ENCODE measurements at regions not wholly inside any gene's neighbourhood (a gene's known extent, or its start where the extent isn't known, plus 50 kb on each side); places are given as distances from the start of the nearest gene placed in this dataset.

- H3K4me3 ChIP-seq = no peak overlapping the region
- DNase-seq (ENCODE audit: low spot score in 2 of 2) = no peak
- no peaks in the 10 kb centered on the region for H3K27me3 ChIP-seq
- H3K9me3 ChIP-seq = no peaks in the 10 kb centered on the region
- no peak overlapping the region for H3K27ac ChIP-seq
- no peaks in the 10 kb centered on the region for H3K36me3 ChIP-seq
- H3K4me1 ChIP-seq = no peaks in the 10 kb centered on the region
- TF ChIP-seq CTCF (IDR thresholded peaks at IDR 0.05) = no peak
- intact Hi-C loops (cut with DNase I) = no loop called here
Observed at GRCh38 chr1:219427403-219427802, 185.5 kb downstream of the ZC3H11B start.

- Histone ChIP-seq H3K27me3 (no peaks in the 10 kb centered on the region), H3K4me3 (no peak overlapping the region), H3K27ac (no peak overlapping the region), H3K9me3 (no peaks in the 10 kb centered on the region), H3K4me1 (no peaks in the 10 kb centered on the region), H3K36me3 (no peaks in the 10 kb centered on the region)
- no peak for DNase-seq (ENCODE audit: low spot score in 2 of 2)
- intact Hi-C loops (cut with DNase I) = no loop called here
- TF ChIP-seq CTCF (IDR thresholded peaks at IDR 0.05) = no peak
Observed at GRCh38 chr1:219422811-219423598, 189.9 kb downstream of the ZC3H11B start.

- H3K9me3 ChIP-seq = no peaks in the 10 kb centered on the region
- no peaks in the 10 kb centered on the region for H3K27me3 ChIP-seq
- TF ChIP-seq CTCF (IDR thresholded peaks at IDR 0.05) = no peak
- no peaks in the 10 kb centered on the region for H3K36me3 ChIP-seq
- intact Hi-C loops (cut with DNase I) = no loop called here
- no peak overlapping the region for H3K27ac ChIP-seq
- no peak for DNase-seq (ENCODE audit: low spot score in 2 of 2)
- H3K4me1 ChIP-seq = no peaks in the 10 kb centered on the region
- H3K4me3 ChIP-seq = no peak overlapping the region
Observed at GRCh38 chr1:219420913-219421312, 192.0 kb downstream of the ZC3H11B start.

DNA sequence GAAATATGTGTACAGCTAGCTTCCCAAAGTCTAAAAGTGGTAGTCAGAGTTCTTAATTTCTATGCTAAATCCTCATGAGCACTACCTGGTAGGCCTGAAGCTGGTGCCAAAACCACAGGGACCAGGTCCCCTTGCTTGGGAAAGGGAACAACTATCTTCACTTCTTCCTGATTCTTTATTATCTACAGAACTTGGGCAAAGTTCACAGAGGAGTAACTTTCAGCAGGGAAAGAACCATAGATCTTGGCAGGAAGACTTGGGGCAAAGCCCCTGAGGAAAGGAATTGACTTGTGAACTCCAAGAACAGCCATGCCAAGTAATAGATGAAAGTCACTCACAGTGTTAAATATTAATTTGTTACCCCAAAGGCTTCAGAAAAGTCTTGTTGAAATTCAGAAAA is 193.0 kb downstream of the ZC3H11B start:
- Histone ChIP-seq H3K4me3 (no peak overlapping the region), H3K36me3 (no peaks in the 10 kb centered on the region), H3K4me1 (no peaks in the 10 kb centered on the region), H3K27me3 (no peaks in the 10 kb centered on the region), H3K9me3 (no peaks in the 10 kb centered on the region), H3K27ac (no peak overlapping the region)
- intact Hi-C loops (cut with DNase I) = loop anchor here (10.0 kb wide), 1 partner anchor 1085 kb away; no protein-coding TSS in a partner anchor
- DNase-seq (ENCODE audit: low spot score in 2 of 2) = no peak
- TF ChIP-seq CTCF (IDR thresholded peaks at IDR 0.05) = no peak

DNA sequence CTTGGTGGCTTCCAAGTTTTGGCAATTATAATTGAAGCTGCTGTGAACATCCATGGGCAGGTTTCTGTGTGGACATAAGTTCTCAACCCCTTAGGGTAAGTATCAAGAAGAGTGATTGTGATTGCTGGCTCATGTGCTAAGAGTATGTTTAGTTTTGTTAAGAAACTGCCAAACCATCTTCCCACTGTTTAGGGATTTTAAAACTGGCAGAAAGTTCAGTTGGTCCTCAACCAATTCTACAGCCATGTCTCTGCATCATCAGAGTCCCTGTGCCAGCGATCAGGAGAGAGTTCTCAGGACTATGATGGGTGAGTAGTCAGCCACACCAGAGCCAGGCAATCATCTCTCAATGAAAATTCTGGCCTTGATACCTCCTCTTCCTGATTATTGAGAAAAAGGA is 193.8 kb downstream of the ZC3H11B start:
- no peaks in the 10 kb centered on the region for H3K9me3 ChIP-seq
- H3K4me3 ChIP-seq = no peak overlapping the region
- no peak for TF ChIP-seq CTCF (IDR thresholded peaks at IDR 0.05)
- H3K36me3 ChIP-seq = no peaks in the 10 kb centered on the region
- no peaks in the 10 kb centered on the region for H3K27me3 ChIP-seq
- H3K4me1 ChIP-seq = no peaks in the 10 kb centered on the region
- intact Hi-C loops (cut with DNase I) = loop anchor here (10.0 kb wide), 1 partner anchor 1084 kb away; no protein-coding TSS in a partner anchor
- H3K27ac ChIP-seq = no peak overlapping the region
- no peak for DNase-seq (ENCODE audit: low spot score in 2 of 2)

Data from ascending aorta (tissue), 2 donors.